ENCODE measurements at regions not wholly inside any gene's neighbourhood (a gene's known extent, or its start where the extent isn't known, plus 50 kb on each side); places are given as distances from the start of the nearest gene placed in this dataset.

GRCh38 chr1:203402629-203403337 is 51.9 kb upstream of the FMOD start:
- Histone ChIP-seq H3K9me3 (ENCODE audit: control insufficient read depth, low read depth, low read length) (no peaks in the 10 kb centered on the region), H2BK15ac (ENCODE audit: low read depth, low read length) (no peak overlapping the region), H3K79me1 (ENCODE audit: insufficient read depth, low read depth, low read length, poor library complexity, severe bottlenecking) (no peaks in the 10 kb centered on the region), H3K56ac (ENCODE audit: insufficient read length, low read depth, low read length) (no peak overlapping the region), H4K20me1 (ENCODE audit: control insufficient read depth, insufficient read depth, insufficient read length) (no peaks in the 10 kb centered on the region), H2BK5ac (ENCODE audit: insufficient read length, low read length) (no peak overlapping the region), H2BK20ac (ENCODE audit: low read depth, low read length, poor library complexity, severe bottlenecking) (no peak overlapping the region), H3K27me3 (ENCODE audit: insufficient read depth, low read length) (no peaks in the 10 kb centered on the region), H2AFZ (ENCODE audit: low read length) (no peak overlapping the region), H3K14ac (ENCODE audit: insufficient read depth, low read length) (no peak overlapping the region), H2BK12ac (ENCODE audit: insufficient read length, low read depth, low read length) (no peak overlapping the region), H4K8ac (replicated peaks; ENCODE audit: insufficient read length, low read depth, low read length) (no peak overlapping the region), H3K79me2 (ENCODE audit: insufficient read depth, low read length) (no peaks in the 10 kb centered on the region), H3K4me2 (ENCODE audit: insufficient read depth, insufficient read length, low read length) (no peak overlapping the region), H3T11ph (ENCODE audit: low read length) (no peak overlapping the region), H3K23me2 (ENCODE audit: insufficient read length, low read depth, low read length, poor library complexity, severe bottlenecking) (no peaks in the 10 kb centered on the region), H3K9ac (ENCODE audit: extremely low read depth, insufficient read length, low read length) (no peak overlapping the region), H3K18ac (ENCODE audit: insufficient read length, low read depth, low read length) (no peak overlapping the region), H3K23ac (ENCODE audit: insufficient read length, low read depth, low read length) (no peak overlapping the region), H3K27ac (ENCODE audit: insufficient read length, low read depth, low read length) (no peak overlapping the region), H2BK120ac (ENCODE audit: low read depth, low read length, poor library complexity, severe bottlenecking) (no peak overlapping the region), H3K4ac (ENCODE audit: low read depth, low read length) (no peak overlapping the region), H4K5ac (ENCODE audit: insufficient read length, low read depth, low read length) (no peak overlapping the region), H2AK5ac (ENCODE audit: insufficient read length, low read length) (no peak overlapping the region), H3K4me1 (ENCODE audit: insufficient read depth, low read length) (no peaks in the 10 kb centered on the region), H4K91ac (ENCODE audit: insufficient read length, low read depth, low read length) (no peak overlapping the region)
- H3K4me3 Mint-ChIP-seq, result no peak overlapping the region
- no peak for DNase-seq
- no peak for TF ChIP-seq CTCF (conservative IDR thresholded peaks at IDR 0.05)
- H3K36me3 Mint-ChIP-seq (ENCODE audit: insufficient read depth in 1 of 3, low read depth in 3 of 3), result no peaks in the 10 kb centered on the region
- WGBS (ENCODE audit: extremely low coverage, insufficient read length, low lambda C conversion rate), result no CpG with 5 or more reads among the region's 6 CpGs
- H3K27me3 Mint-ChIP-seq (ENCODE audit: low read depth), result peaks cover 9% of the 10 kb centered on the region
- H3K27ac Mint-ChIP-seq, result no peak overlapping the region
- H3K4me1 Mint-ChIP-seq, result peaks cover 10 to 13% of the 10 kb centered on the region in 2 experiments
- no peaks in the 10 kb centered on the region; a peak in 1 of 5 replicates for H3K9me3 Mint-ChIP-seq

All from H9 (cell line).